ENCODE measurements at regions not wholly inside any gene's neighbourhood (a gene's known extent, or its start where the extent isn't known, plus 50 kb on each side); places are given as distances from the start of the nearest gene placed in this dataset.

GRCh38 chr9:96168882-96169281, 133.1 kb downstream of the HSD17B3 start:
- DNase-seq (ENCODE audit: low read depth), result no peak
- no peak for TF ChIP-seq CTCF (IDR thresholded peaks at IDR 0.05; ENCODE audit: insufficient read depth, low read length, poor library complexity, severe bottlenecking)
- Histone ChIP-seq H3K36me3 (ENCODE audit: control insufficient read depth, insufficient read depth, low read length) (no peaks in the 10 kb centered on the region), H3K4me3 (ENCODE audit: low read depth, low read length) (no peak overlapping the region), H3K27me3 (ENCODE audit: control insufficient read depth, insufficient read depth, low read length) (no peaks in the 10 kb centered on the region)

GRCh38 chr9:96167011-96167410, 135.0 kb downstream of the HSD17B3 start:
- Histone ChIP-seq H3K4me3 (ENCODE audit: low read depth, low read length) (no peak overlapping the region), H3K27me3 (ENCODE audit: control insufficient read depth, insufficient read depth, low read length) (no peaks in the 10 kb centered on the region), H3K36me3 (ENCODE audit: control insufficient read depth, insufficient read depth, low read length) (no peaks in the 10 kb centered on the region)
- no peak for DNase-seq (ENCODE audit: low read depth)
- TF ChIP-seq CTCF (IDR thresholded peaks at IDR 0.05; ENCODE audit: insufficient read depth, low read length, poor library complexity, severe bottlenecking), result no peak

- Histone ChIP-seq H3K4me3 (ENCODE audit: low read depth, low read length) (no peak overlapping the region), H3K27me3 (ENCODE audit: control insufficient read depth, insufficient read depth, low read length) (no peaks in the 10 kb centered on the region), H3K36me3 (ENCODE audit: control insufficient read depth, insufficient read depth, low read length) (no peaks in the 10 kb centered on the region)
- TF ChIP-seq CTCF (IDR thresholded peaks at IDR 0.05; ENCODE audit: insufficient read depth, low read length, poor library complexity, severe bottlenecking), result no peak
- no peak for DNase-seq (ENCODE audit: low read depth)
Observed at GRCh38 chr9:96164268-96164683, 137.7 kb downstream of the HSD17B3 start.

- H3K27me3 ChIP-seq (ENCODE audit: control insufficient read depth, insufficient read depth, low read length), result no peaks in the 10 kb centered on the region
- TF ChIP-seq CTCF (IDR thresholded peaks at IDR 0.05; ENCODE audit: insufficient read depth, low read length, poor library complexity, severe bottlenecking), result no peak
- H3K4me3 ChIP-seq (ENCODE audit: low read depth, low read length), result no peak overlapping the region
- H3K36me3 ChIP-seq (ENCODE audit: control insufficient read depth, insufficient read depth, low read length), result no peaks in the 10 kb centered on the region
- DNase-seq (ENCODE audit: low read depth), result no peak
Observed at GRCh38 chr9:96163712-96164111, 138.3 kb downstream of the HSD17B3 start.

- no peak overlapping the region for H3K4me3 ChIP-seq (ENCODE audit: low read depth, low read length)
- H3K36me3 ChIP-seq (ENCODE audit: control insufficient read depth, insufficient read depth, low read length), result no peaks in the 10 kb centered on the region
- DNase-seq (ENCODE audit: low read depth), result no peak
- no peak for TF ChIP-seq CTCF (IDR thresholded peaks at IDR 0.05; ENCODE audit: insufficient read depth, low read length, poor library complexity, severe bottlenecking)
- H3K27me3 ChIP-seq (ENCODE audit: control insufficient read depth, insufficient read depth, low read length), result no peaks in the 10 kb centered on the region
Observed at GRCh38 chr9:96163161-96163560, 138.8 kb downstream of the HSD17B3 start.

- Histone ChIP-seq H3K36me3 (ENCODE audit: control insufficient read depth, insufficient read depth, low read length) (no peaks in the 10 kb centered on the region), H3K4me3 (ENCODE audit: low read depth, low read length) (no peak overlapping the region), H3K27me3 (ENCODE audit: control insufficient read depth, insufficient read depth, low read length) (no peaks in the 10 kb centered on the region)
- no peak for TF ChIP-seq CTCF (IDR thresholded peaks at IDR 0.05; ENCODE audit: insufficient read depth, low read length, poor library complexity, severe bottlenecking)
- no peak for DNase-seq (ENCODE audit: low read depth)
Observed at GRCh38 chr9:96161819-96162218, 140.2 kb downstream of the HSD17B3 start.
